ENCODE measurements at regions not wholly inside any gene's neighbourhood (a gene's known extent, or its start where the extent isn't known, plus 50 kb on each side); places are given as distances from the start of the nearest gene placed in this dataset.

DNA sequence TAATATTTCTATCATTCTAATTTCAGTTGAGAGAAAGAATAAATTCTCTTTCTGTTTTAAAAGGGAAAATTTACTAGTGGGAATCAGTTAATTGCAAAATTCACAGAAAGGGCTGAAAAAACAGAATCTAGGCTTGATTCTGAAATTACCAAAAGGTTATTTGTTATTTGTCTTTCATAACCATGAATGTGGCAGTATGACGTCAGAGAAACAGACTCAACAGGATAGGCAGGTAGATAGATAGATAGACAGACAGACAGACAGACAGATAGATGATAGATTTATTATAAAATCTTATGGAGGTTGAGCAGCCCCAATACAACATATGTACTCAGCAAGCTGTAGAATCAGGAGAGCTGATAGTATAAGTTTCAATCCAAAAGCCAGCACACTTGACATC, 311.0 kb downstream of the ADAM29 start:
- CTCF ChIA-PET: interaction anchor here (0.7 to 0.8 kb wide), 2 partner anchors 145 to 514 kb away, joined by 3 read pairs; no protein-coding TSS in a partner anchor
- TF ChIP-seq, protein P1, sequence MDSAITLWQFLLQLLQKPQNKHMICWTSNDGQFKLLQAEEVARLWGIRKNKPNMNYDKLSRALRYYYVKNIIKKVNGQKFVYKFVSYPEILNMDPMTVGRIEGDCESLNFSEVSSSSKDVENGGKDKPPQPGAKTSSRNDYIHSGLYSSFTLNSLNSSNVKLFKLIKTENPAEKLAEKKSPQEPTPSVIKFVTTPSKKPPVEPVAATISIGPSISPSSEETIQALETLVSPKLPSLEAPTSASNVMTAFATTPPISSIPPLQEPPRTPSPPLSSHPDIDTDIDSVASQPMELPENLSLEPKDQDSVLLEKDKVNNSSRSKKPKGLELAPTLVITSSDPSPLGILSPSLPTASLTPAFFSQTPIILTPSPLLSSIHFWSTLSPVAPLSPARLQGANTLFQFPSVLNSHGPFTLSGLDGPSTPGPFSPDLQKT (IDR thresholded peaks at IDR 0.05; ENCODE audit: borderline replicate concordance, low read depth, low read length): no peak
- TF ChIP-seq GLI4 (tag by site-specific recombination; IDR thresholded peaks at IDR 0.05): no peak
- TF ChIP-seq ZNF514 (tag by site-specific recombination; IDR thresholded peaks at IDR 0.05): no peak
- TF ChIP-seq ZNF140 (tag by site-specific recombination; IDR thresholded peaks at IDR 0.05): no peak
- TF ChIP-seq KLF16 (tag by site-specific recombination; IDR thresholded peaks at IDR 0.05): no peak
- TF ChIP-seq ZNF560 (tag by site-specific recombination; IDR thresholded peaks at IDR 0.05; ENCODE audit: borderline replicate concordance): no peak
- TF ChIP-seq ZNF792 (tag by site-specific recombination; IDR thresholded peaks at IDR 0.05): no peak
- TF ChIP-seq ZNF2 (tag by site-specific recombination; IDR thresholded peaks at IDR 0.05): no peak
- no peak for TF ChIP-seq SP3 (tag by site-specific recombination; IDR thresholded peaks at IDR 0.05)
- TF ChIP-seq ZFP69B (tag by site-specific recombination; IDR thresholded peaks at IDR 0.05): no peak
- TF ChIP-seq TCF7L2 (IDR thresholded peaks at IDR 0.05; ENCODE audit: borderline replicate concordance, low read depth, low read length): no peak
- no peak for TF ChIP-seq ZNF341 (tag by site-specific recombination; IDR thresholded peaks at IDR 0.05; ENCODE audit: low read depth)
- TF ChIP-seq PRDM1 (tag by site-specific recombination; IDR thresholded peaks at IDR 0.05): no peak
- H3K4me1 ChIP-seq (ENCODE audit: control insufficient read depth, insufficient read depth, low read length): no peaks in the 10 kb centered on the region
- H3K36me3 ChIP-seq (ENCODE audit: control insufficient read depth in 2 of 2, insufficient read depth in 1 of 2, low read length in 2 of 2): no peaks in the 10 kb centered on the region
- POLR2A ChIA-PET: no interaction called here
- H3K4me3 ChIP-seq (ENCODE audit: low read depth, low read length): no peak overlapping the region
- H3K9me3 ChIP-seq (ENCODE audit: control insufficient read depth, insufficient read depth, low read depth, low read length): no peaks in the 10 kb centered on the region
- H3K27ac ChIP-seq (ENCODE audit: extremely low read depth, low read depth, low read length): no peak overlapping the region

DNA sequence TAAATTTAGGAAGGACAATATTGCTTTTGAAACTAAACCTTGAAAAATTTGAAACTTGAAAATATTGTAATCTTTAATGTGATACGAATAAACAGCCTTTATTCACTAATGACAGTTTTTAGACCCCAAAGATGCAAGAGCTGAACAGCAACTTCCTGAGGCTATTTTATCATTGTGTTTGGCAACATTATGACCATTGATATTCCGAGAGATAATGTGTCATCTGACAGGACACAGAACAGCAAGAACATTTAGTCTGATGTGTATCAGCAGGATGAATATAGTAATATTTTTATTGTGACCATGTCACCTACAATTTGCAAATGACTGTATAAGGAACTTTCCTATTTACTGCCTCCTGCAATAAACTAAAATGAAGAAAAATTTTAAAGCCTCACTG, 316.0 kb downstream of the ADAM29 start:
- ChIA-PET CTCF (no interaction called here), POLR2A (no interaction called here)
- H3K4me3 ChIP-seq (ENCODE audit: low read depth, low read length): no peak overlapping the region
- no peaks in the 10 kb centered on the region for H3K36me3 ChIP-seq (ENCODE audit: control insufficient read depth in 2 of 2, insufficient read depth in 1 of 2, low read length in 2 of 2)
- H3K4me1 ChIP-seq (ENCODE audit: control insufficient read depth, insufficient read depth, low read length): no peaks in the 10 kb centered on the region
- H3K27ac ChIP-seq (ENCODE audit: extremely low read depth, low read depth, low read length): no peak overlapping the region
- no peaks in the 10 kb centered on the region for H3K9me3 ChIP-seq (ENCODE audit: control insufficient read depth, insufficient read depth, low read depth, low read length)
- TF ChIP-seq ZBTB1 (tag by site-specific recombination; IDR thresholded peaks at IDR 0.05) (no peak), ZNF302 (tag by site-specific recombination; IDR thresholded peaks at IDR 0.05; ENCODE audit: low read depth) (no peak), SCRT2 (tag by site-specific recombination; IDR thresholded peaks at IDR 0.05) (no peak), ZNF596 (tag by site-specific recombination; IDR thresholded peaks at IDR 0.05) (no peak), ZNF549 (tag by site-specific recombination; IDR thresholded peaks at IDR 0.05) (no peak), ZNF132 (tag by site-specific recombination; IDR thresholded peaks at IDR 0.05; ENCODE audit: borderline replicate concordance) (no peak), ZNF48 (tag by site-specific recombination; IDR thresholded peaks at IDR 0.05) (no peak), ZNF707 (tag by site-specific recombination; IDR thresholded peaks at IDR 0.05) (no peak), SP3 (tag by site-specific recombination; IDR thresholded peaks at IDR 0.05) (no peak), GLI2 (tag by site-specific recombination; IDR thresholded peaks at IDR 0.05; ENCODE audit: borderline replicate concordance, low read depth) (no peak), KLF10 (tag by site-specific recombination; IDR thresholded peaks at IDR 0.05) (no peak), ZNF521 (tag by site-specific recombination; IDR thresholded peaks at IDR 0.05) (no peak)
- TF ChIP-seq, protein P2, sequence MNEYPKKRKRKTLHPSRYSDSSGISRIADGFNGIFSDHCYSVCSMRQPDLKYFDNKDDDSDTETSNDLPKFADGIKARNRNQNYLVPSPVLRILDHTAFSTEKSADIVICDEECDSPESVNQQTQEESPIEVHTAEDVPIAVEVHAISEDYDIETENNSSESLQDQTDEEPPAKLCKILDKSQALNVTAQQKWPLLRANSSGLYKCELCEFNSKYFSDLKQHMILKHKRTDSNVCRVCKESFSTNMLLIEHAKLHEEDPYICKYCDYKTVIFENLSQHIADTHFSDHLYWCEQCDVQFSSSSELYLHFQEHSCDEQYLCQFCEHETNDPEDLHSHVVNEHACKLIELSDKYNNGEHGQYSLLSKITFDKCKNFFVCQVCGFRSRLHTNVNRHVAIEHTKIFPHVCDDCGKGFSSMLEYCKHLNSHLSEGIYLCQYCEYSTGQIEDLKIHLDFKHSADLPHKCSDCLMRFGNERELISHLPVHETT (tag by site-specific recombination; IDR thresholded peaks at IDR 0.05): no peak
- TF ChIP-seq, protein P3, sequence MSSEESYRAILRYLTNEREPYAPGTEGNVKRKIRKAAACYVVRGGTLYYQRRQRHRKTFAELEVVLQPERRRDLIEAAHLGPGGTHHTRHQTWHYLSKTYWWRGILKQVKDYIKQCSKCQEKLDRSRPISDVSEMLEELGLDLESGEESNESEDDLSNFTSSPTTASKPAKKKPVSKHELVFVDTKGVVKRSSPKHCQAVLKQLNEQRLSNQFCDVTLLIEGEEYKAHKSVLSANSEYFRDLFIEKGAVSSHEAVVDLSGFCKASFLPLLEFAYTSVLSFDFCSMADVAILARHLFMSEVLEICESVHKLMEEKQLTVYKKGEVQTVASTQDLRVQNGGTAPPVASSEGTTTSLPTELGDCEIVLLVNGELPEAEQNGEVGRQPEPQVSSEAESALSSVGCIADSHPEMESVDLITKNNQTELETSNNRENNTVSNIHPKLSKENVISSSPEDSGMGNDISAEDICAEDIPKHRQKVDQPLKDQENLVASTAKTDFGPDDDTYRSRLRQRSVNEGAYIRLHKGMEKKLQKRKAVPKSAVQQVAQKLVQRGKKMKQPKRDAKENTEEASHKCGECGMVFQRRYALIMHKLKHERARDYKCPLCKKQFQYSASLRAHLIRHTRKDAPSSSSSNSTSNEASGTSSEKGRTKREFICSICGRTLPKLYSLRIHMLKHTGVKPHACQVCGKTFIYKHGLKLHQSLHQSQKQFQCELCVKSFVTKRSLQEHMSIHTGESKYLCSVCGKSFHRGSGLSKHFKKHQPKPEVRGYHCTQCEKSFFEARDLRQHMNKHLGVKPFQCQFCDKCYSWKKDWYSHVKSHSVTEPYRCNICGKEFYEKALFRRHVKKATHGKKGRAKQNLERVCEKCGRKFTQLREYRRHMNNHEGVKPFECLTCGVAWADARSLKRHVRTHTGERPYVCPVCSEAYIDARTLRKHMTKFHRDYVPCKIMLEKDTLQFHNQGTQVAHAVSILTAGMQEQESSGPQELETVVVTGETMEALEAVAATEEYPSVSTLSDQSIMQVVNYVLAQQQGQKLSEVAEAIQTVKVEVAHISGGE (tag by site-specific recombination; conservative IDR thresholded peaks at IDR 0.05; ENCODE audit: low read depth): no peak
- TF ChIP-seq, protein P4, sequence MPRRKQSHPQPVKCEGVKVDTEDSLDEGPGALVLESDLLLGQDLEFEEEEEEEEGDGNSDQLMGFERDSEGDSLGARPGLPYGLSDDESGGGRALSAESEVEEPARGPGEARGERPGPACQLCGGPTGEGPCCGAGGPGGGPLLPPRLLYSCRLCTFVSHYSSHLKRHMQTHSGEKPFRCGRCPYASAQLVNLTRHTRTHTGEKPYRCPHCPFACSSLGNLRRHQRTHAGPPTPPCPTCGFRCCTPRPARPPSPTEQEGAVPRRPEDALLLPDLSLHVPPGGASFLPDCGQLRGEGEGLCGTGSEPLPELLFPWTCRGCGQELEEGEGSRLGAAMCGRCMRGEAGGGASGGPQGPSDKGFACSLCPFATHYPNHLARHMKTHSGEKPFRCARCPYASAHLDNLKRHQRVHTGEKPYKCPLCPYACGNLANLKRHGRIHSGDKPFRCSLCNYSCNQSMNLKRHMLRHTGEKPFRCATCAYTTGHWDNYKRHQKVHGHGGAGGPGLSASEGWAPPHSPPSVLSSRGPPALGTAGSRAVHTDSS (tag by site-specific recombination; IDR thresholded peaks at IDR 0.05): no peak
- TF ChIP-seq, protein P5, sequence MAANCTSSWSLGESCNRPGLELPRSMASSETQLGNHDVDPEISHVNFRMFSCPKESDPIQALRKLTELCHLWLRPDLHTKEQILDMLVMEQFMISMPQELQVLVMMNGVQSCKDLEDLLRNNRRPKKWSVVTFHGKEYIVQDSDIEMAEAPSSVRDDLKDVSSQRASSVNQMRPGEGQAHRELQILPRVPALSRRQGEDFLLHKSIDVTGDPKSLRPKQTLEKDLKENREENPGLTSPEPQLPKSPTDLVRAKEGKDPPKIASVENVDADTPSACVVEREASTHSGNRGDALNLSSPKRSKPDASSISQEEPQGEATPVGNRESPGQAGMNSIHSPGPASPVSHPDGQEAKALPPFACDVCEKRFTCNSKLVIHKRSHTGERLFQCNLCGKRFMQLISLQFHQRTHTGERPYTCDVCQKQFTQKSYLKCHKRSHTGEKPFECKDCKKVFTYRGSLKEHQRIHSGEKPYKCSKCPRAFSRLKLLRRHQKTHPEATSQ (tag by site-specific recombination; IDR thresholded peaks at IDR 0.05): no peak

Data from HEK293 (cell line).